Astrocyte (in vitro differentiated cells and primary cell): ENCODE measurements at regions not wholly inside any gene's neighbourhood (a gene's known extent, or its start where the extent isn't known, plus 50 kb on each side); places are given as distances from the start of the nearest gene placed in this dataset.
"Not testable (repeated sequence)": the region's sequence is repeated elsewhere in the genome, so short reads cannot be mapped to it uniquely, and the experiment has no call there.

Experiments
- DNase-seq: peaks from one replicate; pipeline ENCODE4 v3.0.0-alpha.2; 2010; ENCODE audit warnings: low read depth
- FAIRE-seq: peaks from 2 replicates; lab custom pipeline; 2011; peaks lifted over from hg19 to GRCh38; lab: Jason Lieb, UNC
- H2AFZ ChIP-seq: 2 replicates; pipeline ENCODE4 v1.6.0; 2012; ENCODE audit warnings: low read depth, low read length, inconsistent platforms
- H3K27ac ChIP-seq: 2 replicates; pipeline ENCODE4 v1.5.1; 2011; ENCODE audit warnings: low read depth, low read length, inconsistent platforms
- H3K27me3 ChIP-seq: 2 replicates; pipeline ENCODE4 v1.6.0; 2011; ENCODE audit warnings: low read length, inconsistent platforms; ENCODE audit not compliant: insufficient read depth
- H3K36me3 ChIP-seq: 2 replicates; pipeline ENCODE4 v1.5.1; 2011; ENCODE audit warnings: low read length, inconsistent platforms; ENCODE audit not compliant: insufficient read depth
- H3K4me1 ChIP-seq: 2 replicates; pipeline ENCODE4 v1.5.1; 2011; ENCODE audit warnings: low read length, inconsistent platforms; ENCODE audit not compliant: insufficient read depth
- H3K4me2 ChIP-seq: 2 replicates; pipeline ENCODE4 v1.6.0; 2012; ENCODE audit warnings: low read length, inconsistent platforms
- H3K4me3 ChIP-seq: 2 replicates; pipeline ENCODE4 v1.5.1; 2011; ENCODE audit warnings: low read depth, mild to moderate bottlenecking, low read length, inconsistent platforms; ENCODE audit not compliant: insufficient read depth
- H3K79me2 ChIP-seq: 2 replicates; pipeline ENCODE4 v1.6.0; 2012; ENCODE audit warnings: mild to moderate bottlenecking, low read length, inconsistent platforms; ENCODE audit not compliant: insufficient read depth
- H3K9ac ChIP-seq: 2 replicates; pipeline ENCODE4 v1.6.0; 2012; ENCODE audit warnings: mild to moderate bottlenecking, low read length, inconsistent platforms
- H3K9me3 ChIP-seq: 2 replicates; pipeline ENCODE4 v1.5.1; 2012; ENCODE audit warnings: low read depth, mild to moderate bottlenecking, low read length, inconsistent platforms; ENCODE audit not compliant: insufficient read depth
- H4K20me1 ChIP-seq: 2 replicates; pipeline ENCODE4 v1.6.0; 2012; ENCODE audit warnings: low read length, inconsistent platforms; ENCODE audit not compliant: insufficient read depth
- H3K27ac Mint-ChIP-seq: one replicate; pipeline ENCODE4 v1.8.0; 2021; ENCODE audit warnings: mild to moderate bottlenecking, mixed read lengths; ENCODE audit not compliant: unreplicated experiment
- H3K27me3 Mint-ChIP-seq: one replicate; pipeline ENCODE4 v1.8.0; 2021; ENCODE audit warnings: low read depth, mixed read lengths; ENCODE audit not compliant: unreplicated experiment
- H3K36me3 Mint-ChIP-seq: one replicate; pipeline ENCODE4 v1.8.0; 2021; ENCODE audit warnings: low read depth, mixed read lengths; ENCODE audit not compliant: unreplicated experiment
- H3K4me1 Mint-ChIP-seq: one replicate; pipeline ENCODE4 v1.8.0; 2021; ENCODE audit warnings: low read depth, mixed read lengths; ENCODE audit not compliant: unreplicated experiment
- H3K4me3 Mint-ChIP-seq: one replicate; pipeline ENCODE4 v1.8.0; 2021; ENCODE audit warnings: mild to moderate bottlenecking, moderate library complexity, mixed read lengths; ENCODE audit not compliant: unreplicated experiment
- H3K9me3 Mint-ChIP-seq: one replicate; pipeline ENCODE4 v1.8.0; 2021; ENCODE audit warnings: mild to moderate bottlenecking, mixed read lengths; ENCODE audit not compliant: unreplicated experiment
- CTCF ChIP-seq: IDR thresholded peaks from 2 replicates; pipeline ENCODE4 v1.5.1; 2011; ENCODE audit warnings: low read depth, mild to moderate bottlenecking, inconsistent platforms, low read length, moderate library complexity; ENCODE audit not compliant: insufficient read depth
- EZH2 ChIP-seq: IDR thresholded peaks from 2 replicates; pipeline ENCODE4 v1.6.1; 2012; ENCODE audit warnings: mild to moderate bottlenecking, low read length, inconsistent platforms; ENCODE audit not compliant: insufficient read depth

GRCh38 chr5:12080761-12081160 lies 176.5 kb upstream of the CTNND2 start:
- Histone ChIP-seq H3K4me1 (no peaks in the 10 kb centered on the region), H3K9ac (no peak overlapping the region), H4K20me1 (no peaks in the 10 kb centered on the region), H3K27me3 (no peaks in the 10 kb centered on the region), H3K36me3 (no peaks in the 10 kb centered on the region), H3K4me3 (no peak overlapping the region), H3K27ac (no peak overlapping the region), H3K79me2 (no peaks in the 10 kb centered on the region), H3K4me2 (no peak overlapping the region), H3K9me3 (no peaks in the 10 kb centered on the region), H2AFZ (no peak overlapping the region)
- no peaks in the 10 kb centered on the region for H3K27me3 Mint-ChIP-seq
- H3K9me3 Mint-ChIP-seq = peaks cover 5% of the 10 kb centered on the region
- no peak for FAIRE-seq
- no peaks in the 10 kb centered on the region for H3K36me3 Mint-ChIP-seq
- no peak for TF ChIP-seq EZH2
- TF ChIP-seq CTCF = no peak
- H3K4me3 Mint-ChIP-seq = no peak overlapping the region
- no peak overlapping the region for H3K27ac Mint-ChIP-seq
- DNase-seq = no peak
- H3K4me1 Mint-ChIP-seq = no peaks in the 10 kb centered on the region

GRCh38 chr5:12078286-12078685 lies 174.0 kb upstream of the CTNND2 start:
- not testable (repeated sequence) for H3K27ac ChIP-seq, H4K20me1 ChIP-seq, H3K4me2 ChIP-seq, H3K4me1 ChIP-seq, H3K27me3 ChIP-seq, H3K4me3 Mint-ChIP-seq, H3K9me3 ChIP-seq, H3K27me3 Mint-ChIP-seq, H2AFZ ChIP-seq, DNase-seq, H3K9me3 Mint-ChIP-seq, H3K4me3 ChIP-seq, H3K9ac ChIP-seq, H3K4me1 Mint-ChIP-seq, H3K36me3 Mint-ChIP-seq, H3K79me2 ChIP-seq, FAIRE-seq, H3K36me3 ChIP-seq, H3K27ac Mint-ChIP-seq

GRCh38 chr5:12073426-12073825 lies 169.2 kb upstream of the CTNND2 start:
- Histone ChIP-seq H3K9ac (no peak overlapping the region), H4K20me1 (no peaks in the 10 kb centered on the region), H3K4me3 (no peak overlapping the region), H3K36me3 (no peaks in the 10 kb centered on the region), H3K27me3 (no peaks in the 10 kb centered on the region), H2AFZ (no peak overlapping the region), H3K4me1 (no peaks in the 10 kb centered on the region), H3K4me2 (no peak overlapping the region), H3K27ac (no peak overlapping the region), H3K9me3 (no peaks in the 10 kb centered on the region), H3K79me2 (no peaks in the 10 kb centered on the region)
- no peak for DNase-seq
- Mint-ChIP-seq H3K9me3 (no peaks in the 10 kb centered on the region), H3K4me3 (no peak overlapping the region), H3K4me1 (no peaks in the 10 kb centered on the region), H3K27ac (no peak overlapping the region), H3K36me3 (no peaks in the 10 kb centered on the region), H3K27me3 (no peaks in the 10 kb centered on the region)
- FAIRE-seq = no peak
- TF ChIP-seq CTCF (no peak), EZH2 (no peak)
